MM.1S (cell line): ENCODE measurements at regions not wholly inside any gene's neighbourhood (a gene's known extent, or its start where the extent isn't known, plus 50 kb on each side); places are given as distances from the start of the nearest gene placed in this dataset.

Experiments used
- DNase-seq: peaks from one replicate; pipeline ENCODE4 v3.0.0-alpha.2; 2015
- H2AFZ ChIP-seq: fragments of 300-600 bp; sonication (generic); 2 replicates; pipeline ENCODE4 v1.6.0; 2016; ENCODE audit warnings: antibody characterized with exemption, low read length
- H3F3A ChIP-seq: fragments of 300-600 bp; sonication (generic); 2 replicates; pipeline ENCODE4 v1.6.1; 2016; ENCODE audit warnings: mild to moderate bottlenecking, antibody characterized with exemption, low read length, moderate library complexity, mixed read lengths; ENCODE audit not compliant: insufficient read depth
- H3K27ac ChIP-seq: fragments of 300-600 bp; sonication (generic); 2 replicates; pipeline ENCODE4 v1.5.1; 2016; ENCODE audit warnings: mild to moderate bottlenecking, low read length
- H3K27me3 ChIP-seq: fragments of 300-600 bp; sonication (generic); replicated peaks from 2 replicates; pipeline ENCODE4 v1.6.0; 2016; ENCODE audit warnings: low read length; ENCODE audit not compliant: insufficient read depth
- H3K36me3 ChIP-seq: fragments of 300-600 bp; sonication (generic); replicated peaks from 2 replicates; pipeline ENCODE4 v1.6.1; 2016; ENCODE audit warnings: mild to moderate bottlenecking, low read length, mixed read lengths; ENCODE audit not compliant: insufficient read depth
- H3K4me1 ChIP-seq: fragments of 300-600 bp; sonication (generic); 2 replicates; pipeline ENCODE4 v1.6.1; 2016; ENCODE audit warnings: low read length, mixed read lengths
- H3K4me2 ChIP-seq: fragments of 300-600 bp; sonication (generic); 2 replicates; pipeline ENCODE4 v1.6.0; 2016; ENCODE audit warnings: low read depth, low read length
- H3K4me3 ChIP-seq: fragments of 300-600 bp; sonication (generic); 2 replicates; pipeline ENCODE4 v1.5.1; 2016; ENCODE audit warnings: low read length, mixed read lengths
- H3K79me2 ChIP-seq: fragments of 300-600 bp; sonication (generic); 2 replicates; pipeline ENCODE4 v1.6.1; 2016; ENCODE audit warnings: mixed run types, low read length, mixed read lengths
- H3K9ac ChIP-seq: fragments of 300-600 bp; sonication (generic); 2 replicates; pipeline ENCODE4 v1.6.1; 2016; ENCODE audit warnings: low read length, mixed read lengths
- H3K9me2 ChIP-seq: fragments of 300-600 bp; sonication (generic); replicated peaks from 2 replicates; pipeline ENCODE4 v1.6.1; 2016; ENCODE audit warnings: mild to moderate bottlenecking, low read length, mixed read lengths; ENCODE audit not compliant: insufficient read depth
- H3K9me3 ChIP-seq: fragments of 300-600 bp; sonication (generic); replicated peaks from 2 replicates; pipeline ENCODE4 v1.6.1; 2016; ENCODE audit warnings: mild to moderate bottlenecking, low read length, mixed read lengths; ENCODE audit not compliant: insufficient read depth
- H4K20me1 ChIP-seq: fragments of 300-600 bp; sonication (generic); 2 replicates; pipeline ENCODE4 v1.6.1; 2016; ENCODE audit warnings: mild to moderate bottlenecking, low read length, moderate library complexity, mixed read lengths; ENCODE audit not compliant: insufficient read depth
- EZH2 ChIP-seq: fragments of 300-600 bp; sonication (generic); optimal IDR thresholded peaks from 2 replicates; pipeline ENCODE3; 2017; ENCODE audit warnings: low read depth, mild to moderate bottlenecking, antibody characterized with exemption, low read length, mixed read lengths
- EZH2phosphoT487 ChIP-seq: fragments of 300-600 bp; sonication (generic); IDR thresholded peaks from 2 replicates; pipeline ENCODE4 v1.6.1; 2018; ENCODE audit warnings: antibody characterized with exemption, low read length
- TF ChIP-seq, protein P1 (sequence below): fragments of 300-600 bp; sonication (generic); IDR thresholded peaks from 2 replicates; pipeline ENCODE4 v1.5.1; 2016; ENCODE audit warnings: antibody characterized with exemption, low read length, mixed read lengths

DNA sequence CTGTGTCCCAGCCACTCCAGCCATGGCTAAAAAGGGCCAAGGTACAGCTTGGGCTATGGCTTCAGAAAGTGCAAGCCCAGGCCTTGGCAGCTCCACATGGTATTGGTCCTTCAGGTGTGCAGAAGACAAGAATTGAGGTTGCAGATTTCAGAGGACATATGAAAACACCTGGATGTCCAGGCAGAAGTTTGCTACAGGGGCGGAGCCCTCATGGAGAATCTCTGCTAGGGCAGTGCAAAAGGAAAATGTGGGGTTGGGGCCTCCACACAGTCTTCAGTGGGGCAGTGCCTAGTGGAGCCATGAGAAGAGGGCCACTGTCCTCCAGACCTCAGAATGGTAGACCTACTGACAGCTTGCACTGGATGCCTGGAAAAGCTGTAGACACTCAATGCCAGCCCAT is 1074.1 kb downstream of the JRKL start:
- Histone ChIP-seq H2AFZ (no peak overlapping the region), H3K9me3 (no peaks in the 10 kb centered on the region)

DNA sequence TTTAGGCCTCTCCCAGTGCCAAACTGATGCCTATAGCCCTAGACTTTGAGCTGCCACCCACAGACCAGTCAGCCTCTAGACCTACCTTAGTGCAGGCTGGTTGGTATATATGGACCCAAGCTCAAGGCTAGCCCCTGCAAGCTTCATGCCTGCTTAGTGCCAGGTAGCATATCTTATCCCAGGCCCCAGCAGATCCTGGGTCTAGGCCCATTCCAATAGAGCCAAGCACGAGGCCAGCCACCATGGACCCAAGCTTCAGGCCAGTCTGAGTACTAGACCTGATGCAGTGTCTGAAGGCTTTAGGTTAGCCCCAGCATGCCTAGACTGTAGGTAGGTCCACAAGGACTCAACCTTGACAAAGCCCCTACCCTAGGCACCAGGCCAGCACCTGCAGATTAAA is 1081.7 kb downstream of the JRKL start:
- Histone ChIP-seq H3K9me3 (no peaks in the 10 kb centered on the region), H3K4me2 (no peak overlapping the region), H3K27ac (no peak overlapping the region), H3K36me3 (no peaks in the 10 kb centered on the region), H3K27me3 (no peaks in the 10 kb centered on the region), H3K9ac (no peak overlapping the region), H3K4me3 (no peak overlapping the region), H2AFZ (no peak overlapping the region), H3K79me2 (no peaks in the 10 kb centered on the region), H4K20me1 (no peaks in the 10 kb centered on the region), H3K9me2 (no peaks in the 10 kb centered on the region), H3F3A (no peaks in the 10 kb centered on the region), H3K4me1 (no peaks in the 10 kb centered on the region)
- DNase-seq: no peak
- TF ChIP-seq EZH2phosphoT487 (no peak), EZH2 (no peak)
- TF ChIP-seq, protein P1, sequence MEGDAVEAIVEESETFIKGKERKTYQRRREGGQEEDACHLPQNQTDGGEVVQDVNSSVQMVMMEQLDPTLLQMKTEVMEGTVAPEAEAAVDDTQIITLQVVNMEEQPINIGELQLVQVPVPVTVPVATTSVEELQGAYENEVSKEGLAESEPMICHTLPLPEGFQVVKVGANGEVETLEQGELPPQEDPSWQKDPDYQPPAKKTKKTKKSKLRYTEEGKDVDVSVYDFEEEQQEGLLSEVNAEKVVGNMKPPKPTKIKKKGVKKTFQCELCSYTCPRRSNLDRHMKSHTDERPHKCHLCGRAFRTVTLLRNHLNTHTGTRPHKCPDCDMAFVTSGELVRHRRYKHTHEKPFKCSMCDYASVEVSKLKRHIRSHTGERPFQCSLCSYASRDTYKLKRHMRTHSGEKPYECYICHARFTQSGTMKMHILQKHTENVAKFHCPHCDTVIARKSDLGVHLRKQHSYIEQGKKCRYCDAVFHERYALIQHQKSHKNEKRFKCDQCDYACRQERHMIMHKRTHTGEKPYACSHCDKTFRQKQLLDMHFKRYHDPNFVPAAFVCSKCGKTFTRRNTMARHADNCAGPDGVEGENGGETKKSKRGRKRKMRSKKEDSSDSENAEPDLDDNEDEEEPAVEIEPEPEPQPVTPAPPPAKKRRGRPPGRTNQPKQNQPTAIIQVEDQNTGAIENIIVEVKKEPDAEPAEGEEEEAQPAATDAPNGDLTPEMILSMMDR: no peak

More for the DNA sequence above, 1074.1 kb downstream of the JRKL start:
- no peaks in the 10 kb centered on the region for H3K36me3 ChIP-seq
- no peak for DNase-seq
- H3K9me2 ChIP-seq: no peaks in the 10 kb centered on the region
- no peaks in the 10 kb centered on the region for H3K27me3 ChIP-seq
- no peak overlapping the region for H3K9ac ChIP-seq
- no peaks in the 10 kb centered on the region for H3K79me2 ChIP-seq
- TF ChIP-seq, protein P1: no peak
- TF ChIP-seq EZH2phosphoT487 (no peak), EZH2 (no peak)
- no peak overlapping the region for H3K4me2 ChIP-seq
- no peak overlapping the region for H3K27ac ChIP-seq
- H3K4me1 ChIP-seq: no peaks in the 10 kb centered on the region
- H3K4me3 ChIP-seq: no peak overlapping the region
- H4K20me1 ChIP-seq: no peaks in the 10 kb centered on the region
- no peaks in the 10 kb centered on the region for H3F3A ChIP-seq

DNA sequence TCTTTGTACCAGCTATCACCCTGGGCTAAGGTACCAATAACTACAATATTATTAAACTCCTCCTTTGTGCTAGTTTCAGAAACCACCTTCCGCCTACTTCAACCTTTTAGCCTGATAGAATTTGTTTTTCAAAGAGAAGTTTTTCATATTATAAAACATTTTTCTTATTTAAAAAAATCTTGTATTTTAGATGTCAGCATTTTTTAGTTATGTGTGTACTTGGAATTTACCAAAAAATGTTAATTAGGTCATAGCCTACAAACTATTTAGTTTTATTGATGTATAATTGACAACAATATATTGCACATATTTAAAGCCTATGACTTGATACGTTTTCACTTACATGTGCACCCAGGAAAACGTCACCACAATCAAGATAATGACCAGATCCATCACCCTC is 1097.6 kb downstream of the JRKL start:
- Histone ChIP-seq H3K9me3 (no peaks in the 10 kb centered on the region), H3K4me1 (no peaks in the 10 kb centered on the region), H3K4me3 (no peak overlapping the region), H3K9ac (no peak overlapping the region), H4K20me1 (no peaks in the 10 kb centered on the region), H3F3A (no peaks in the 10 kb centered on the region), H3K36me3 (no peaks in the 10 kb centered on the region), H3K27ac (no peak overlapping the region), H3K79me2 (no peaks in the 10 kb centered on the region), H3K4me2 (no peak overlapping the region), H3K9me2 (no peaks in the 10 kb centered on the region), H3K27me3 (no peaks in the 10 kb centered on the region), H2AFZ (no peak overlapping the region)
- no peak for TF ChIP-seq EZH2phosphoT487
- TF ChIP-seq, protein P1: no peak
- no peak for TF ChIP-seq EZH2
- no peak for DNase-seq
